ENCODE measurements at regions not wholly inside any gene's neighbourhood (a gene's known extent, or its start where the extent isn't known, plus 50 kb on each side); places are given as distances from the start of the nearest gene placed in this dataset.

DNA sequence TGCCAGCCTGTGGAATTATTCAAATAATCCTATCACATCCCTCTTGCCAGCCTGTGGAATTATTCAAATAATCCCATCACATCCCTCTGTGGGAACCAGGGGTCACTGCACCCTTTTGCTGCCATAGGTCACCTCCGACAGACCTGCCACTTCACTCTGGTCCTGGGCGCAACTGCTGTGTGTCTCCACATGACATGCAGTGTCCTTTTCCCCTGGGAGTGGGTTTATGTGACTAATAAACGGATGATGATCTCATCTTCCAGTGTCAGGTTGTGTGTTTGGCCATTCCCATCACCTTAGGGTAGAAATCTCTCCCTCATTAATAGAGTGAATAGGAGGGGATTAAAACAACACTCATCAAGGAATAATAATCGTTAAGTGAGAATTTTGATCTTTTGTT lies 603.6 kb upstream of the NR2F2 start:
- Histone ChIP-seq H3K9me3 (ENCODE audit: insufficient read depth, low read depth, low read length) (no peaks in the 10 kb centered on the region), H4K8ac (ENCODE audit: low read depth, low read length) (no peak overlapping the region), H2BK120ac (ENCODE audit: insufficient read depth, low read length, poor library complexity) (no peak overlapping the region), H3K36me3 (ENCODE audit: control insufficient read depth in 1 of 2, insufficient read depth in 2 of 2, low read length in 2 of 2) (no peaks in the 10 kb centered on the region), H3K4me3 (ENCODE audit: low read depth, low read length) (no peak overlapping the region), H4K12ac (ENCODE audit: low read depth, low read length) (no peak overlapping the region), H4K91ac (ENCODE audit: low read depth, low read length) (no peak overlapping the region), H3K79me2 (ENCODE audit: control insufficient read depth, insufficient read depth, low read length, poor library complexity) (no peaks in the 10 kb centered on the region), H3K18ac (ENCODE audit: low read length) (no peak overlapping the region), H3K4ac (ENCODE audit: low read depth, low read length) (no peak overlapping the region), H3K14ac (ENCODE audit: low read length) (no peak overlapping the region), H3K79me1 (ENCODE audit: low read length) (no peaks in the 10 kb centered on the region), H2BK5ac (ENCODE audit: low read depth, low read length, poor library complexity) (no peak overlapping the region), H3K27me3 (ENCODE audit: insufficient read depth, low read length) (no peaks in the 10 kb centered on the region), H2BK12ac (ENCODE audit: low read length) (no peak overlapping the region), H3K4me2 (ENCODE audit: low read length) (no peak overlapping the region), H2AK5ac (ENCODE audit: low read length) (no peak overlapping the region), H3K4me1 (ENCODE audit: control insufficient read depth in 1 of 2, insufficient read depth in 2 of 2, low read length in 2 of 2) (no peaks in the 10 kb centered on the region), H3K27ac (ENCODE audit: low read depth, low read length) (no peak overlapping the region), H3K9ac (ENCODE audit: low read length) (no peak overlapping the region), H3K23ac (ENCODE audit: low read length) (no peak overlapping the region), H2AFZ (ENCODE audit: insufficient read depth, low read length, poor library complexity) (no peak overlapping the region)
- DNase-seq, result no peak
- no CpG with 5 or more reads among the region's 4 CpGs for WGBS (ENCODE audit: extremely low coverage, insufficient coverage, insufficient read length)

DNA sequence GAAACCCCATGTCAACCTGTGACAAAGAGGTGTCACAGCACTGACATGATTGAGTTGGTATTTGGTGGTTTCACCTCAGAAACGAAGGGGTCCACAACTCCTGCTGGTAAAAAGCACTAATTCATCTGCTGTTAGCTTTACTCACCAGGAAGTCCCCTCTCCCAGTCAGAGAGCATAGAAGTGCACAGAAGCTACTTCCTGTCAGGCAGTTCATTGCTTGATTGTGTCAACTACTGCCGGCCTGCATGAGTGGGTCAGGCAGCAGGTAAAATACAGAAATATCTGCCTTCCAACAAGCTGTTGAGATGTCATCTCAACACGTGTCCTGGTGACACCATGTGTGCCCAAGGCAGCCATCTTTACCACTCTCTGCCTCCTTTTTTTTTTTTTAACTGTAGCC lies 596.6 kb upstream of the NR2F2 start:
- Histone ChIP-seq H3K79me1 (ENCODE audit: low read length) (no peaks in the 10 kb centered on the region), H3K27ac (ENCODE audit: low read depth, low read length) (no peak overlapping the region), H3K14ac (ENCODE audit: low read length) (no peak overlapping the region), H3K4me1 (ENCODE audit: control insufficient read depth in 1 of 2, insufficient read depth in 2 of 2, low read length in 2 of 2) (no peaks in the 10 kb centered on the region), H3K9me3 (ENCODE audit: insufficient read depth, low read depth, low read length) (no peaks in the 10 kb centered on the region), H2BK120ac (ENCODE audit: insufficient read depth, low read length, poor library complexity) (no peak overlapping the region), H3K36me3 (ENCODE audit: control insufficient read depth in 1 of 2, insufficient read depth in 2 of 2, low read length in 2 of 2) (no peaks in the 10 kb centered on the region), H3K23ac (ENCODE audit: low read length) (no peak overlapping the region), H3K18ac (ENCODE audit: low read length) (no peak overlapping the region), H3K4me2 (ENCODE audit: low read length) (no peak overlapping the region), H2BK5ac (ENCODE audit: low read depth, low read length, poor library complexity) (no peak overlapping the region), H2AFZ (ENCODE audit: insufficient read depth, low read length, poor library complexity) (no peak overlapping the region), H3K79me2 (ENCODE audit: control insufficient read depth, insufficient read depth, low read length, poor library complexity) (no peaks in the 10 kb centered on the region), H3K4ac (ENCODE audit: low read depth, low read length) (no peak overlapping the region), H4K8ac (ENCODE audit: low read depth, low read length) (no peak overlapping the region), H3K27me3 (ENCODE audit: insufficient read depth, low read length) (no peaks in the 10 kb centered on the region), H2BK12ac (ENCODE audit: low read length) (peak overlapping the region; percentile 35), H3K4me3 (ENCODE audit: low read depth, low read length) (no peak overlapping the region), H3K9ac (ENCODE audit: low read length) (no peak overlapping the region), H2AK5ac (ENCODE audit: low read length) (no peak overlapping the region), H4K91ac (ENCODE audit: low read depth, low read length) (no peak overlapping the region), H4K12ac (ENCODE audit: low read depth, low read length) (no peak overlapping the region)
- WGBS (ENCODE audit: extremely low coverage, insufficient coverage, insufficient read length), result no CpG with 5 or more reads among the region's 3 CpGs
- no peak for DNase-seq

DNA sequence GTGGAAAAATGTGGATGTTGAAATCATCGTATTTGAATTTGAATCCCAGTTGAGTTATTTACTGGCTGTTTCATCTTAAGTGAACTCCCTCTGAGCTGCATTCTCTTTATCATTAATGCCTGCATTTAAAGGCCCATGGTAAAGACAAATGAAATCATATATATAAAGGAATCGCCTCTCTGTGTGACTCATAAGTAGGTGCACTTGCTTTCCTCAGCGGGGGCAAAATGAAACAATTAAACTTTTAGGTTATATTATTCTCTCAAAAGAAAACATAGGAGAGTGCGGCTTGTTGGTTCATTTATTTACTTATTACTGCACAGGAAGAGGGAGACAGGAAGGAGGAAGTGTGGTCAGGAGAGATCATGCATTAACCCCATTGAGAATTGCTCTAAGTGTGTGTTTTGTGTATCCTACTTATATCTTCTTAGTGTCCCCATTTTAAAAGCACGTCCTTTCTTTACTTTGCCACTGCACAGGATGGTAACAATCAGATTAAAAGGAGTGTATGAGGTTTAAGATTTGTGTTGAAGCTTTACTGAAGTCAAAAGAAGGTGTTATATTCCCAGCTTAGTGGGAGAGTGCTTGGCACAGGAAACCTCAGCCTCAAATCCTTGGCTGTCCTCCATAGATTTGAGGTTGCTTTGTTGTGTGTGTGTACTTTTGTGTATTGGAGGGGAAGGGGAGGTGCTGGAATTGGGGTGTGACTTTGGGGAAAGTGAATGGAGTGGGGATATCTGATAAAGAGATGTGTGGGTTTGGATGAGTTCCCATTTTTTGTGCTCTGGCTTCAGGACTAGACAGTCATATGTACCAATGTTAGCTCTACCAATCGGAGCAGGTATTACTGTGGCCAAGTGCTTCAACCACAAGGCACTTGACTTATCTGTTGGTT lies 595.8 kb upstream of the NR2F2 start:
- no peak overlapping the region for H3K9ac ChIP-seq (ENCODE audit: low read length)
- no peaks in the 10 kb centered on the region for H3K27me3 ChIP-seq (ENCODE audit: insufficient read depth, low read length)
- no peak overlapping the region for H3K18ac ChIP-seq (ENCODE audit: low read length)
- H3K79me2 ChIP-seq (ENCODE audit: control insufficient read depth, insufficient read depth, low read length, poor library complexity), result no peaks in the 10 kb centered on the region
- H3K79me1 ChIP-seq (ENCODE audit: low read length), result no peaks in the 10 kb centered on the region
- H3K4me3 ChIP-seq (ENCODE audit: low read depth, low read length), result no peak overlapping the region
- H4K91ac ChIP-seq (ENCODE audit: low read depth, low read length), result no peak overlapping the region
- H3K9me3 ChIP-seq (ENCODE audit: insufficient read depth, low read depth, low read length), result no peaks in the 10 kb centered on the region
- H3K4ac ChIP-seq (ENCODE audit: low read depth, low read length), result no peak overlapping the region
- no CpG with 5 or more reads among the region's 6 CpGs for WGBS (ENCODE audit: extremely low coverage, insufficient coverage, insufficient read length)
- H3K36me3 ChIP-seq (ENCODE audit: control insufficient read depth in 1 of 2, insufficient read depth in 2 of 2, low read length in 2 of 2), result no peaks in the 10 kb centered on the region
- no peaks in the 10 kb centered on the region for H3K4me1 ChIP-seq (ENCODE audit: control insufficient read depth in 1 of 2, insufficient read depth in 2 of 2, low read length in 2 of 2)
- DNase-seq, result no peak
- H2BK5ac ChIP-seq (ENCODE audit: low read depth, low read length, poor library complexity), result no peak overlapping the region
- H2AFZ ChIP-seq (ENCODE audit: insufficient read depth, low read length, poor library complexity), result no peak overlapping the region
- H2BK120ac ChIP-seq (ENCODE audit: insufficient read depth, low read length, poor library complexity), result no peak overlapping the region
- no peak overlapping the region for H4K8ac ChIP-seq (ENCODE audit: low read depth, low read length)
- H3K4me2 ChIP-seq (ENCODE audit: low read length), result no peak overlapping the region
- H4K12ac ChIP-seq (ENCODE audit: low read depth, low read length), result no peak overlapping the region
- no peak overlapping the region for H2AK5ac ChIP-seq (ENCODE audit: low read length)
- H3K23ac ChIP-seq (ENCODE audit: low read length), result no peak overlapping the region
- no peak overlapping the region for H3K14ac ChIP-seq (ENCODE audit: low read length)
- no peak overlapping the region for H3K27ac ChIP-seq (ENCODE audit: low read depth, low read length)
- H2BK12ac ChIP-seq (ENCODE audit: low read length), result no peak overlapping the region

DNA sequence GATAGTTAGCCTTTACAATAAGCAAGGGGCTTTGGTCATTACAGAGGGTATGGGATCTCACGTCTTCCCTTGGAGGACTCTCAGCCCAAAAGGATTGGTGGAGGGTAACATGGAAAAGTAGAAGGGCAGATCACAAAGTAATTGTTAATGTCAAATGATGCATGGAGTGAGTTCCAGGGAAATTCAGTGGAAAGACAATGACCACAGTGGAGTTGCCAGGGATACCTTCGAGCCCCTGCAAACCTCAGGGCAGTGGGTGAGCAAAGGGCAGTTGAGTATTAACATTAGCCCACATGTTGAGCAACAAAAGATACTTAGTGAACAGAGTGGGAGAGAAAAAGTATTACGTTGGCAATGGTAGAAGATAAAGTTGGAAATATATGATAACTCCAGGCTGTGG lies 593.4 kb upstream of the NR2F2 start:
- H3K9ac ChIP-seq (ENCODE audit: low read length), result no peak overlapping the region
- no peak overlapping the region for H2AFZ ChIP-seq (ENCODE audit: insufficient read depth, low read length, poor library complexity)

More for the DNA sequence above, 593.4 kb upstream of the NR2F2 start:
- Histone ChIP-seq H3K18ac (ENCODE audit: low read length) (no peak overlapping the region), H3K79me2 (ENCODE audit: control insufficient read depth, insufficient read depth, low read length, poor library complexity) (no peaks in the 10 kb centered on the region), H3K4ac (ENCODE audit: low read depth, low read length) (no peak overlapping the region), H3K27ac (ENCODE audit: low read depth, low read length) (no peak overlapping the region), H2BK12ac (ENCODE audit: low read length) (no peak overlapping the region), H3K23ac (ENCODE audit: low read length) (no peak overlapping the region), H4K8ac (ENCODE audit: low read depth, low read length) (no peak overlapping the region), H3K36me3 (ENCODE audit: control insufficient read depth in 1 of 2, insufficient read depth in 2 of 2, low read length in 2 of 2) (no peaks in the 10 kb centered on the region), H3K4me1 (ENCODE audit: control insufficient read depth in 1 of 2, insufficient read depth in 2 of 2, low read length in 2 of 2) (no peaks in the 10 kb centered on the region), H2BK120ac (ENCODE audit: insufficient read depth, low read length, poor library complexity) (no peak overlapping the region), H3K9me3 (ENCODE audit: insufficient read depth, low read depth, low read length) (no peaks in the 10 kb centered on the region), H4K91ac (ENCODE audit: low read depth, low read length) (no peak overlapping the region), H3K14ac (ENCODE audit: low read length) (no peak overlapping the region), H3K79me1 (ENCODE audit: low read length) (no peaks in the 10 kb centered on the region), H4K12ac (ENCODE audit: low read depth, low read length) (no peak overlapping the region), H3K4me2 (ENCODE audit: low read length) (no peak overlapping the region), H2AK5ac (ENCODE audit: low read length) (no peak overlapping the region), H3K27me3 (ENCODE audit: insufficient read depth, low read length) (no peaks in the 10 kb centered on the region), H2BK5ac (ENCODE audit: low read depth, low read length, poor library complexity) (no peak overlapping the region), H3K4me3 (ENCODE audit: low read depth, low read length) (no peak overlapping the region)
- no peak for DNase-seq
- no CpG with 5 or more reads among the region's 3 CpGs for WGBS (ENCODE audit: extremely low coverage, insufficient coverage, insufficient read length)

Measured in trophoblast cell (in vitro differentiated cells and primary cell).